Vagina (tissue), 2 donors: ENCODE measurements at regions not wholly inside any gene's neighbourhood (a gene's known extent, or its start where the extent isn't known, plus 50 kb on each side); places are given as distances from the start of the nearest gene placed in this dataset.
"Not testable (repeated sequence)": the region's sequence is repeated elsewhere in the genome, so short reads cannot be mapped to it uniquely, and the experiment has no call there.

Source experiments
- DNase-seq, 2 donors: peaks; one replicate each; pipeline ENCODE4 v3.0.0-alpha.2; 2017; ENCODE audit errors: extremely low spot score in 2 of 2
- H3K27ac ChIP-seq: fragments of 200-600 bp; sonication (generic); one replicate; pipeline ENCODE4 v1.5.1; 2019
- H3K27me3 ChIP-seq: fragments of 200-600 bp; sonication (generic); one replicate; pipeline ENCODE4 v1.5.1; 2019
- H3K36me3 ChIP-seq, 2 donors: fragments of 200-600 bp; sonication (generic); one replicate each; pipeline ENCODE4 v1.5.1; 2017 to 2019
- H3K4me1 ChIP-seq: fragments of 200-600 bp; sonication (generic); one replicate; pipeline ENCODE4 v1.5.1; 2019
- H3K4me3 ChIP-seq, 2 donors: fragments of 200-600 bp; sonication (generic); 1 replicate in 1 of 2; 2 replicates in 1 of 2; pipeline ENCODE4 v1.5.1; 2016 to 2019
- H3K9me3 ChIP-seq: fragments of 200-600 bp; sonication (generic); one replicate; pipeline ENCODE4 v1.5.1; 2019
- POLR2A ChIP-seq, 2 donors: fragments of 450-650 bp; IDR thresholded peaks; one replicate each; pipeline ENCODE4 v1.6.1; 2017; ENCODE audit warnings: antibody characterized with exemption in 2 of 2, mild to moderate bottlenecking in 2 of 2, moderate library complexity in 2 of 2
- POLR2AphosphoS5 ChIP-seq, 2 donors: sonication (generic); formaldehyde crosslinking; IDR thresholded peaks; one replicate each; pipeline ENCODE4 v1.9.0; 2017; ENCODE audit warnings: antibody characterized with exemption in 2 of 2, mild to moderate bottlenecking in 2 of 2, low read depth in 1 of 2; ENCODE audit not compliant: insufficient read depth in 1 of 2
- intact Hi-C: fragments of 100-400 bp; cut with DNase I; formaldehyde crosslinking; loops from one replicate; pipeline ENCODE4 v1.15.1; 2023
- TF ChIP-seq, protein P1 (sequence below), 3 experiments: fragments of 450-650 bp in 2 of 3; fragments of 200-600 bp in 1 of 3; sonication (generic) in 1 of 3; IDR thresholded peaks; one replicate each; pipeline ENCODE4 v1.5.1; 2017 to 2019; ENCODE audit warnings: antibody characterized with exemption in 3 of 3, mild to moderate bottlenecking in 2 of 3, moderate library complexity in 2 of 3

DNA sequence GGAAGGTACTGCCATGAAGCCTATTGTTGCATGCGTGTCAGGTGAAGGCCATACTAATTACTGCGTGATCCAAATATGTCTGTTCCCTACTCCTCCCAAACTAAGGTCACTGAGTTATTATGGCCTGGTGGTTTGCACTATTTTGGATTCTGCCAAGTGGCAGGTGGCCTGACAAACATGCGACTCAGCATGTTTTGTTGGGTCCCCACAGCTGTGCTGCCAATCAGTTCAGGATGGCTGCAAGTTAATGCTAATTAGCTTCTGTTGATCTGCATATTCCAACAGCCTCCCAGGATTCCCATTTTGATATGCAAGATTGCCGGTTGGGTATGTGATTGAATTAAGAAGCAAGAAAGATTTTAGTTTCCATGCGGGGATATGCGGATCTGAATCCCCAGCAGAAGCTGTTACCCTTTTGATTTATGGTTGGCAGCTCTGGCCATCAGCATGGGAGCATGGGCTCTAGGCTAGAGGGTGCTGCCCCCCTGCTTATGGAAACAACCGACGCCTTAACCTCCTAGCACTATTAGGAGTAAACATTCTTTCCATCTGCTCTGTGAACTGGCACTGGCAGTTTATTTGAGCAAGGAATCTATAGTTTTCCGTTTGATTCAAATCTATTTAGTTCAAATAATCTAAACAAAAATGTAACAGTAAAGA, 429.8 kb upstream of the C1orf87 start:
- no peak for TF ChIP-seq POLR2A (IDR thresholded peaks at IDR 0.05)
- no peak for TF ChIP-seq POLR2AphosphoS5 (IDR thresholded peaks at IDR 0.05; ENCODE audit: insufficient read depth in 1 of 2, low read depth in 1 of 2)
- TF ChIP-seq, protein P1, sequence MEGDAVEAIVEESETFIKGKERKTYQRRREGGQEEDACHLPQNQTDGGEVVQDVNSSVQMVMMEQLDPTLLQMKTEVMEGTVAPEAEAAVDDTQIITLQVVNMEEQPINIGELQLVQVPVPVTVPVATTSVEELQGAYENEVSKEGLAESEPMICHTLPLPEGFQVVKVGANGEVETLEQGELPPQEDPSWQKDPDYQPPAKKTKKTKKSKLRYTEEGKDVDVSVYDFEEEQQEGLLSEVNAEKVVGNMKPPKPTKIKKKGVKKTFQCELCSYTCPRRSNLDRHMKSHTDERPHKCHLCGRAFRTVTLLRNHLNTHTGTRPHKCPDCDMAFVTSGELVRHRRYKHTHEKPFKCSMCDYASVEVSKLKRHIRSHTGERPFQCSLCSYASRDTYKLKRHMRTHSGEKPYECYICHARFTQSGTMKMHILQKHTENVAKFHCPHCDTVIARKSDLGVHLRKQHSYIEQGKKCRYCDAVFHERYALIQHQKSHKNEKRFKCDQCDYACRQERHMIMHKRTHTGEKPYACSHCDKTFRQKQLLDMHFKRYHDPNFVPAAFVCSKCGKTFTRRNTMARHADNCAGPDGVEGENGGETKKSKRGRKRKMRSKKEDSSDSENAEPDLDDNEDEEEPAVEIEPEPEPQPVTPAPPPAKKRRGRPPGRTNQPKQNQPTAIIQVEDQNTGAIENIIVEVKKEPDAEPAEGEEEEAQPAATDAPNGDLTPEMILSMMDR (IDR thresholded peaks at IDR 0.05): no peak
- Histone ChIP-seq H3K4me1 (no peaks in the 10 kb centered on the region), H3K4me3 (no peak overlapping the region), H3K27me3 (no peaks in the 10 kb centered on the region), H3K36me3 (no peaks in the 10 kb centered on the region), H3K27ac (no peak overlapping the region), H3K9me3 (no peaks in the 10 kb centered on the region)
- intact Hi-C loops: no loop called here
- DNase-seq: no peak

DNA sequence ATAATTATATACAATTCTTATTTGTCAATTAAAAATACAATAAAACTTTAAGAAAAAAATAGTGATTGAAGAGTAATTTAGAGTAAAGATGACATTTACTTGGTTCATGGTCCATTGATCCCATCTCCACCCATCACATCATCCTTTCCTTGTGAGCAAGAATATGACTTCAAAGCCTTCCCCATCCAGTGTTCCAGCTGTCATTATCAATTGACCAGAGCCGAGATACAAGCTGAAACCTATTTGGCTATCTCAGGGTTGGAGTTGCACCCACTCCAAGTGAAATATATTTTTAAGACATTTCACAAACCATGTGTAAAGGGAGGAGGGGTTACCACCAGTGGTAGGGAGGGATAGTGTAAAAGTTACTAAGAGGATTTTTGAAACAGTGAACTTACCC, 428.9 kb upstream of the C1orf87 start:
- Histone ChIP-seq H3K4me1 (no peaks in the 10 kb centered on the region), H3K27ac (no peak overlapping the region), H3K36me3 (no peaks in the 10 kb centered on the region), H3K27me3 (no peaks in the 10 kb centered on the region), H3K9me3 (no peaks in the 10 kb centered on the region), H3K4me3 (no peak overlapping the region)
- DNase-seq: no peak
- intact Hi-C loops: no loop called here
- TF ChIP-seq, protein P1 (IDR thresholded peaks at IDR 0.05): no peak

DNA sequence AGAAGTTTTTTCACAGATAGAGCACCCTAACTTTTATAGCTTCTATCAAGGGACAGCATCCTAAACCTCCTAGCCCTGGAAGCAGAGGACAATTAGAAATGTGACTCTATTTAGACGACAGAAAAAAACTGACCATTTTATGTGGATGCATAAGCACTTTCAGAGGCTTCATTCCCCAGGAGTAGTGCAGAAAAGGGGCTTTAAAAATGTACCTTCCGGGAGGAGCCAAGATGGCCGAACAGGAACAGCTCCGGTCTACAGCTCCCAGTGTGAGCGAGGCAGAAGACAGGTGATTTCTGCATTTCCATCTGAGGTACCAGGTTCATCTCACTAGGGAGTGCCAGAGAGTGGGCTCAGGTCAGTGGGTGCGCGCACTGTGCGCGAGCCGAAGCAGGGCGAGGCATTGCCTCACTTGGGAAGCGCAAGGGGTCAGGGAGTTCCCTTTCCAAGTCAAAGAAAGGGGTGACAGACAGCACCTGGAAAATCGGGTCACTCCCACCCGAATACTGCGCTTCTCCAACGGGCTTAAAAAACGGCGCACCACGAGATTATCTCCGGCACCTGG, 416.4 kb upstream of the C1orf87 start:
- DNase-seq, H3K36me3 ChIP-seq, H3K4me1 ChIP-seq, intact Hi-C loops, H3K4me3 ChIP-seq, H3K9me3 ChIP-seq, H3K27ac ChIP-seq, H3K27me3 ChIP-seq: not testable (repeated sequence)

DNA sequence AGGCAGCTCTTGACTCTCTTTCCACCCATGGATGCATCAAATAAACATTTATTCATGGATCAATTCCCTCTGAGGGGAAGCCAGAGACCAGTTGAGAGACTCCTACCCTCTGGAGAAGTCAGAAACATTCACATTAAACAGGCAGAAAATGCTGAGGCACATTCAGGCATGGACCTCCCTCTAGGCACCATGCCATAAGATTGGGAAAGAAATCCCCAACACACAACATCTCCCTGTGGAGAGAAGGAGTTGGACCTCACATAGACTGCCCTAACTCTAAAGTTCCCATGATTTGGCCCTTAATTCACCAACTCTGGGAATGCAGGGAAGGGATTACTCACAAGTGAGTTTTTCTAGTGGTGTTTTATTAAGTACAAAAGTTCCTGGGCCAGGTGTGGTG, 415.3 kb upstream of the C1orf87 start:
- no peak for DNase-seq
- H3K9me3 ChIP-seq: no peaks in the 10 kb centered on the region
- H3K36me3 ChIP-seq: no peaks in the 10 kb centered on the region
- H3K27ac ChIP-seq: no peak overlapping the region
- no peak for TF ChIP-seq POLR2A (IDR thresholded peaks at IDR 0.05)
- TF ChIP-seq POLR2AphosphoS5 (IDR thresholded peaks at IDR 0.05; ENCODE audit: insufficient read depth in 1 of 2, low read depth in 1 of 2): no peak
- TF ChIP-seq, protein P1 (IDR thresholded peaks at IDR 0.05): no peak
- no peaks in the 10 kb centered on the region for H3K27me3 ChIP-seq
- no peak overlapping the region for H3K4me3 ChIP-seq
- H3K4me1 ChIP-seq: no peaks in the 10 kb centered on the region
- intact Hi-C loops: no loop called here

DNA sequence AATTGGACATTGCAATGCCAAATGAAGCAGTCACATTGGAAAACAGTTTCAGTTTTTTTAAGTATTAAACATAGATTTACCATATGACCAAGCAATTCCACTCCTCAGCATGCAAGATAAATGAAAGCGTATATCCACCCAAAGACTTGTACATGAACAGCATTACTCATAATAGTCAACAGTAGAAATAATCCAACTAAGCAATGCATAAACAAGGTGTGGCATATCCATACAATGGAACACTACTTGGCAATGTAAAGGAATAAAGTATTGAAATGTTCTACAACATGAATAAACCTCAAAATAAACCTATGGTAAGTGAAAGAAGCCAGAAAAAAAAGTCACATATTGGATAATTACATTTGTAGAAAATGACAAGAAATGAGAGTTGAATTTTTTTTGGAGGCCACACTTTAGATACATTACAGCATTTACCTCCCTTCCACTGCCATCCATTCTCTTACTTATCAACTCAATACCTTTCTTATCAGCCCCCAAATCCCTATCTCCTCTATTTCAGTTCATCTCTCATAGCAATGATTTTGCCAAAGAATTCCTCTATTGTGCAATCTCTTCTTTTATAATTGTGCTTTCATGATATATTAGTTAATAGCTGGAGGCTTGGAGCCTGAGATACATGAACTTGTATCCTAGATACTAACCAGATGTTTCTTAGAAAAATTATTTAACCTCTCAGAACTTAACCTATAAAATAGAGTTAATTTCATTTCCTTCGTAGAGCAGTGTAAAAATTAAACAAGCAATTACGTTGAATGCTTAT, 414.2 kb upstream of the C1orf87 start:
- H3K36me3 ChIP-seq: no peaks in the 10 kb centered on the region
- no peaks in the 10 kb centered on the region for H3K4me1 ChIP-seq
- no peak for DNase-seq
- no peaks in the 10 kb centered on the region for H3K9me3 ChIP-seq
- intact Hi-C loops: no loop called here
- no peak for TF ChIP-seq POLR2AphosphoS5 (IDR thresholded peaks at IDR 0.05; ENCODE audit: insufficient read depth in 1 of 2, low read depth in 1 of 2)
- TF ChIP-seq, protein P1 (IDR thresholded peaks at IDR 0.05): no peak
- TF ChIP-seq POLR2A (IDR thresholded peaks at IDR 0.05): no peak
- H3K27ac ChIP-seq: no peak overlapping the region
- H3K27me3 ChIP-seq: no peaks in the 10 kb centered on the region
- no peak overlapping the region for H3K4me3 ChIP-seq
